ENCODE measurements at regions not wholly inside any gene's neighbourhood (a gene's known extent, or its start where the extent isn't known, plus 50 kb on each side); places are given as distances from the start of the nearest gene placed in this dataset.

DNA sequence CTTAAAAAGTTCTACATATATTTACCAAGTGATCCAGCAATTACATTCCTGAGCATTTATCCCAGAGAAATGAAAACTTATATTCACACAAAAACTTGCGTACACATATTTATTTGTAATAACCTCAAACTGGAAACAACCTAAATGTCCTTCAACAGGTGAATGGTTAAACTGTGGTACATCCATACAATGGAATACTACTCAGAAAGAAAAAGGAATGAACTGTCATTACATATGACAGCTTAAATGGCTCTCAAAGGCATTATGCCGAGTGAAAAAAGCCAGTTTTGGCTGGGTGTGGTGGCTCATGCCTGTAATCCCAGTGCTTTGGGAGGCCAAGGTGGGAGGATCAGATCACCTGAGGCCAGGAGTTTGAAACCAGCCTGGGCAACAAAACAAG, 79.1 kb upstream of the DYNC1I2 start:
- intact Hi-C loops (cut with DNase I): loop anchor here (10.0 kb wide), 1 partner anchor 77 kb away; the partner anchor contains the start of gene DYNC1I2
- DNase-seq: no peak

DNA sequence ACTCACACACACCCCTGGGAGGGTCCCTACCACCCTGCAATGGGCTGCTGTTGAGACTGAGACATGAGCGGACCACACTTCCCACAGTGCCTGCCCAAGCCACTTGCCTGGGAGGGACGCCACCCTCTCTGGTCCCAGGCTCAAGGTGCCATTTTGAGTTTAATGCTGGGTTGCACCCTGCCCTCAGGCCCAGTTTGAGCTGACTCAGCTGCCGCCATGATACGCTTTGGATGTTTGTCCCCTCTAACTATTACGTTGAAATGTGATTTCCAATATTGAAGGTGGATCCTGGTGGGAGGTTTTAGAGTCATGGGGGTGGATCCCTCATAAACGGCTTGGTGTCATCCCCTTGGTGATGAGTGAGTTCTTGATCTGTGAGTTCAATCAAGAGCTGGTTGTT, 76.4 kb upstream of the DYNC1I2 start:
- no peak for DNase-seq
- intact Hi-C loops (cut with DNase I): no loop called here

DNA sequence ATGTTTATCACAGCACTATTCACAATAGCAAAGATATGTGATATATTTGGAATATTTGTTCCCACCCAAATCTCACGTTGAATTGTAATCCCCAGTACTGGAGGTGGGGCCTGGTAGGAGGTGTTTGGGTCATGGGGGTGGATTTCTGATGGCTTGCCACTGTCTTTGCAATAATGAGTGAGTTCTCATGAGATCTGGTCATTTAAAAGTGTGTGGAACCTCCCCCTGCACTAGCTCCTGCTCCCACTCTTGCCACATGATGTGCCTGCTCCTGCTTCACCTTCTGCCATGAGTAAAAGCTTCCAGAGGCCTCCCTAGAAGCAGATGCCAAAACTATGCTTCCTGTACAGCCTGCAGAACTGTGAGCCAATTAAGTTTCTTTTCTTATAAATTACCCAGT, 72.2 kb upstream of the DYNC1I2 start:
- DNase-seq: no peak
- intact Hi-C loops (cut with DNase I): no loop called here

DNA sequence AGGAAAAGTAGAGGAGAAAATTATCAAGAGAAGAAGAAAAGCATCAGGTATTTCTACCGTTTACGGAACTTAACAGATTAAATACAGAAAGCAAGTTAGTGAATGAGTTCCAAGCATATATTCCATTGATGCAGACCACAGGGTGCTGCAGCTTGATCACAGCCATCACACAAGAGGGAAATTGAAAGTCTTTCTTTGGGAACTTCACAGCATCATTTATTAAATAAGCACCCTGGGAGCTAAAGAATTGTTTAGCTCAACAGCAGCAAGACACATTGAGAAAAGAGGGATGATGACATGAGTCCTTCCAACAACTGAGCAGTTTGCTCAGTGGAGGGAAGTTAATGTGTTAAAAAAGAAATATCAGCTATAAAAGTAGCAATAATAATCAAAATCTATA, 69.3 kb upstream of the DYNC1I2 start:
- intact Hi-C loops (cut with DNase I): no loop called here
- no peak for DNase-seq

DNA sequence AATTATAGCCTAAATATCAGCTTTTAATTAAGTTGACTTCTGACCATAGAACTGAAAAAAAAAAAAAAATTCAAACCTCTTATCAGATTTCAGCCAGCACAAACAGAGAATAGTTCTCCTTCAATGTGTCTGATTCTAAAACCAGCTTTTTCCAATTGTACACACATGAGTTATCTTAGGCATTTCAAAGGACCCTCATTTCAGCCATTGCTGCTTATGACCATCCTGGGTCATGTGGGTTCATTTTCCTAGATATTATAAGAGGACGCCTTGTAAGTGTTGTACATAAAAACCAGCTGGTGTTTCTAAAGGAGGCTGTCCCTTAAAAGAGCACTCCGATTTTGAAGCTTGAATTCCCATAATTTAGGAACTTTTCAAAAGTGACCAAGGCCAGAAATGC, 62.3 kb upstream of the DYNC1I2 start:
- no peak for DNase-seq
- intact Hi-C loops (cut with DNase I): no loop called here

DNA sequence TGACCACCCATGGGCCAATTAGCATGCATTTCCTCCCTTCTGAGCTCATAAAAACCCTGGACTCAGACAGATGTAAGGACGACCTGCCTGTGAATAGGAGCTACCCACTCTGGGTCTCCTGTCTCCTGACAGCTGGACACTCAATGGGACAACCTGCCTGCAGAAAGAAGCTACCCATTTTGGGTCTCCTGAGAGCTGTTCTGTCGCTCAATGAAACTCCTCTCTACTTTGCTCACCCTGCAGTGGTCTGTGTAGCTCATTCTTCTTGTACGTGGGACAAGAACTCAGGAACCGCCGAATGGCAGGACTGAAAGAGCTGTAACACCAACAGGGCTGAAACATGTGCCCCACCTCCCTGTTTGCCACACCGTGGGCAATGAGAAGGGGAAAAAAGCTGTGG, 60.3 kb upstream of the DYNC1I2 start:
- intact Hi-C loops (cut with DNase I): no loop called here

DNA sequence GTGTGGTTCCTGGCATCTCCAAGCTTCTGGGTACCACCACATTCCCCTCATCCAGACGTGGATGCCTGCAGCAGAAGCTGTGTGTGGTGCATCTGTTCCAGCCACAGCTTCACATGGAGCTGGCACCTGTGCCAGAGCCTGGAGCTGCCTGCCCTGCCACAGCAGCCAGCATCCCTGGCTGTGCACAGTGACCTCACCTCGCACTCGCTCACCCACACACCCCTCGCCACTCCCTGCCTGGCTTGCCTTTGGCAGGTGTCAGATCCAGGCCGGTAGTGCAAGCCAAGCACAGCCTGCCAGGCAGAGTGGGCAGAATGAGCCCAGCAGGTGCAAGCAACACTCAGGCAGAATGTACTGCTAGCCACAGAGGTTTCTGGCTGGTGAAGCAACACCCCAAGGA, 59.9 kb upstream of the DYNC1I2 start:
- DNase-seq: no peak
- intact Hi-C loops (cut with DNase I): no loop called here

More for the DNA sequence above, 60.3 kb upstream of the DYNC1I2 start:
- DNase-seq: no peak

DNA sequence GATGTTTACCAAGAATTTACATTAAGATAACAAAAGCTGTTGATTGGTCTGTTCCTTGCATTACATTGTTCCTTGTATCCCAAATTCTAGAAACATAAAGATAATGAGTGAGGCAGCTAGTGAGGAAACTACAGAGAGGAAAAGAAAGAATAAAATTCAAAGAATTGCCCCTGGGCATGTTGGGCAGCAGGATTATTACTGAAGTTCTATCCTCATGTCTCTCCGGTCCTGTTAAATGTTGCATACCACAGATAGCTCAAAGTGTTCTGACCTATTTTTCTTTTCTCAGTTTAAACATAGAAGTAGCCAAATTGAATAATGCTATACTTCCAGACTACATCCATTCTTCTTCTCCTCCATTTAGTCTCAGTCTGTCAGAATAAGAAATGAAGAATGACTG, 58.2 kb upstream of the DYNC1I2 start:
- no peak for DNase-seq
- intact Hi-C loops (cut with DNase I): no loop called here

DNA sequence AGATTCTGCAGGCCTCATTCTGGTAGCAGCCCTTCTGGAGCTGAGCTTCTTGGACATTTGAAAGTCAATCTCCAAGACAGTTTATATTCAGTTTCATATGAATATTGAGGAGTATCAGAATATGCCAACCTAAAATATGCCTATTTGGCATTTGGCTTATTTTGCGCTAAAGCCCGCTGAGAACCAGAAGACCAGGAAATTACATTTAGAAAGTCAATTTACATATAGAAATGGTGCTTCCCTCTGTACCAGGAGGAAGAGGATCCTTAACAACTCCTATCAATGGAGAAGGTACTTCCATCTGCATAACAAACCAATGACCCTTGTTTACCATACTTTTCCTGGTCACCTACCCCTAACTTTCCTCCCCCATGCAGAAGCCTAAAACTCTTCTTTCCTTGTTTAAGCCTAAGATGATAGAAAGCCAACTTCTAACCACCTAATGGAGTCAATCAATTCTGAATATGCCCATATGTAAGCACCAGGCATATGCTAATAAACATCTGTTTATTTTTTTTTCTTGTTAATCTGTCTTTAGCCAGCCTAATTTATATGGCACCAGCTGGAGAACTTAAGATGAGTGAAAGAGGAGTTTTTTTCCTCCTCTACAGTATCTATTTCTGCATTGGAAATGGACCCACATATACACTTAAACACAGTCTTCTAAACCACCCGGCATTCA, 57.0 kb upstream of the DYNC1I2 start:
- intact Hi-C loops (cut with DNase I): no loop called here
- no peak for DNase-seq

DNA sequence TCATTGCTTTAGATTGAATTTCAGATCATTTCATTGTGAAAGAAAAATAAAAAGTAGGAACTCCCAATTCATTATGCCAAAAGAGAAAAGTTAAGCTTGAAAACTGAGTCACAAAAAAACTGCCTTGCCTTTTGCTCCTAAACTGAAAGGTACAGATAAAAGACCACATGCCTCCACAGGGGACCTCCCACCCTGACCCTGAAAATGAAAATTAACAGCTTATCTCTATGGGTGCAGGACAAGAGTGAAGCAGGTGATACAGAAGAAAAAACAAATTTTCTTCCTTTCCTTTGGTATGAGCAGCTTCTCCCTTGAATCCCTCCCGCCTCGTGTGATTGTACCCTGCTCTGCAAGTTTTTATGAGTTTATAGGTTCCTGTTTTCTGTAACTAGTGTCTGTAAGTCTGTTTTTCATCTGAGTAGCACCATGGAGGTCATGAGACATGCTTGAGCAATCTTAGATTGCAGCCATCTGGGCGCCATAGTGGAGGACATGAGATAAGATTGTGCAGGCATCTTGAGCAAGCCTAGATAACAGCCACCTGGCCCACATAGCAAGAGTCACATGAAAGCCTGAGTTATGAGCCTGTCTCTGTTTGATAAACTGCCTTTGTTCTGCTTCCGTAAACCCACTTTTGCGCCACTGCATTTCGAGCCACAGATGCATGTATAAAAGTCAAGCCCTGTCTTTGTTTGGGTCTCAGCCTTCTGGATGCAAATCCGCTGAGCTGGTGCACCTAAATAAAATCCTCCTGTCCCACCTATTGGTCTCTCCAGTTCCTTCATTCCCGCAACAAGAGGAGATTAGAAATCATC, 56.2 kb upstream of the DYNC1I2 start:
- intact Hi-C loops (cut with DNase I): no loop called here
- no peak for DNase-seq

Measured in posterior cingulate gyrus (tissue), 11 donors.